Hypothalamus (tissue), 51 donors: ENCODE measurements at regions not wholly inside any gene's neighbourhood (a gene's known extent, or its start where the extent isn't known, plus 50 kb on each side); places are given as distances from the start of the nearest gene placed in this dataset.

Source experiments
- DNase-seq, 51 donors: peaks; one replicate each; lab custom pipeline; 2025; lab: John Stamatoyannopoulos, UW

- no peak for DNase-seq
These were observed 119.3 kb upstream of the CST7 start for GRCh38 chr20:24829649-24830370.

- DNase-seq, result no peak
These were observed 118.4 kb upstream of the CST7 start for GRCh38 chr20:24830649-24831048.

GRCh38 chr20:24831232-24831631 is 117.8 kb upstream of the CST7 start:
- no peak for DNase-seq

- no peak for DNase-seq
These were observed 116.6 kb upstream of the CST7 start for GRCh38 chr20:24832518-24832917.

- DNase-seq, result no peak
These were observed 115.5 kb upstream of the CST7 start for GRCh38 chr20:24833592-24833991.

- DNase-seq, result no peak
These were observed 114.8 kb upstream of the CST7 start for GRCh38 chr20:24834310-24834709.

GRCh38 chr20:24835195-24835594 is 113.9 kb upstream of the CST7 start:
- no peak for DNase-seq

- DNase-seq, result no peak
These were observed 113.0 kb upstream of the CST7 start for GRCh38 chr20:24836041-24836533.

- no peak for DNase-seq
These were observed 112.3 kb upstream of the CST7 start for GRCh38 chr20:24836661-24837299.

- DNase-seq, result no peak
These were observed 111.2 kb upstream of the CST7 start for GRCh38 chr20:24837781-24838450.

GRCh38 chr20:24838546-24839535 is 110.2 kb upstream of the CST7 start:
- no peak for DNase-seq

GRCh38 chr20:24840121-24840713 is 108.9 kb upstream of the CST7 start:
- DNase-seq, result no peak

GRCh38 chr20:24842274-24842917 is 106.7 kb upstream of the CST7 start:
- DNase-seq, result no peak

- no peak for DNase-seq
These were observed 106.0 kb upstream of the CST7 start for GRCh38 chr20:24842918-24843715.

- DNase-seq, result no peak
These were observed 98.9 kb upstream of the CST7 start for GRCh38 chr20:24850176-24850575.

- no peak for DNase-seq
These were observed 97.6 kb upstream of the CST7 start for GRCh38 chr20:24851346-24852019.

GRCh38 chr20:24853916-24854315 is 95.2 kb upstream of the CST7 start:
- DNase-seq, result no peak

GRCh38 chr20:24855848-24856247 is 93.2 kb upstream of the CST7 start:
- no peak for DNase-seq
